ENCODE measurements at regions not wholly inside any gene's neighbourhood (a gene's known extent, or its start where the extent isn't known, plus 50 kb on each side); places are given as distances from the start of the nearest gene placed in this dataset.

DNA sequence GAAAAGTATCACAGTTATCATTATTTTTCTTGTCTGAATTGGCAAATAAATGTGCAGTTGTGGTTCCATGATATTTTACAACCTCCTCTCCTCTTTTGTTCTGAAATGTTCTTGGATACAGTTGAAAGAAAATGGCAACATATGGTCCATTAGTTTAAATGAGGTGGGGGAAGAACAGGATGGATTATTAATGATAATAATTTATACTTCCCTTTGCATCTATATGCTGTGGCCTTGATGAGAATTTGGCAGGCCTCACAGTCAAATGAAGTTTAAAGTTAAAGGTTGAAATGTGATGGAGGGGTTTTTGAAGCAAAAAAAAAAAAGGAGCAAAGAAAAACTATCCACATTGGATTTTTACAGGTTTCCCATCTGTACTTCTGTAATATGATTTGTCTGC is 946.3 kb upstream of the INTU start (continued):
- TF ChIP-seq, protein P1, sequence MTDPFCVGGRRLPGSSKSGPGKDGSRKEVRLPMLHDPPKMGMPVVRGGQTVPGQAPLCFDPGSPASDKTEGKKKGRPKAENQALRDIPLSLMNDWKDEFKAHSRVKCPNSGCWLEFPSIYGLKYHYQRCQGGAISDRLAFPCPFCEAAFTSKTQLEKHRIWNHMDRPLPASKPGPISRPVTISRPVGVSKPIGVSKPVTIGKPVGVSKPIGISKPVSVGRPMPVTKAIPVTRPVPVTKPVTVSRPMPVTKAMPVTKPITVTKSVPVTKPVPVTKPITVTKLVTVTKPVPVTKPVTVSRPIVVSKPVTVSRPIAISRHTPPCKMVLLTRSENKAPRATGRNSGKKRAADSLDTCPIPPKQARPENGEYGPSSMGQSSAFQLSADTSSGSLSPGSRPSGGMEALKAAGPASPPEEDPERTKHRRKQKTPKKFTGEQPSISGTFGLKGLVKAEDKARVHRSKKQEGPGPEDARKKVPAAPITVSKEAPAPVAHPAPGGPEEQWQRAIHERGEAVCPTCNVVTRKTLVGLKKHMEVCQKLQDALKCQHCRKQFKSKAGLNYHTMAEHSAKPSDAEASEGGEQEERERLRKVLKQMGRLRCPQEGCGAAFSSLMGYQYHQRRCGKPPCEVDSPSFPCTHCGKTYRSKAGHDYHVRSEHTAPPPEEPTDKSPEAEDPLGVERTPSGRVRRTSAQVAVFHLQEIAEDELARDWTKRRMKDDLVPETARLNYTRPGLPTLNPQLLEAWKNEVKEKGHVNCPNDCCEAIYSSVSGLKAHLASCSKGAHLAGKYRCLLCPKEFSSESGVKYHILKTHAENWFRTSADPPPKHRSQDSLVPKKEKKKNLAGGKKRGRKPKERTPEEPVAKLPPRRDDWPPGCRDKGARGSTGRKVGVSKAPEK (CRISPR knock-in tag; IDR thresholded peaks at IDR 0.05; ENCODE audit: borderline replicate concordance), result no peak
- no peak for TF ChIP-seq TCF7 (IDR thresholded peaks at IDR 0.05; ENCODE audit: low read depth)

DNA sequence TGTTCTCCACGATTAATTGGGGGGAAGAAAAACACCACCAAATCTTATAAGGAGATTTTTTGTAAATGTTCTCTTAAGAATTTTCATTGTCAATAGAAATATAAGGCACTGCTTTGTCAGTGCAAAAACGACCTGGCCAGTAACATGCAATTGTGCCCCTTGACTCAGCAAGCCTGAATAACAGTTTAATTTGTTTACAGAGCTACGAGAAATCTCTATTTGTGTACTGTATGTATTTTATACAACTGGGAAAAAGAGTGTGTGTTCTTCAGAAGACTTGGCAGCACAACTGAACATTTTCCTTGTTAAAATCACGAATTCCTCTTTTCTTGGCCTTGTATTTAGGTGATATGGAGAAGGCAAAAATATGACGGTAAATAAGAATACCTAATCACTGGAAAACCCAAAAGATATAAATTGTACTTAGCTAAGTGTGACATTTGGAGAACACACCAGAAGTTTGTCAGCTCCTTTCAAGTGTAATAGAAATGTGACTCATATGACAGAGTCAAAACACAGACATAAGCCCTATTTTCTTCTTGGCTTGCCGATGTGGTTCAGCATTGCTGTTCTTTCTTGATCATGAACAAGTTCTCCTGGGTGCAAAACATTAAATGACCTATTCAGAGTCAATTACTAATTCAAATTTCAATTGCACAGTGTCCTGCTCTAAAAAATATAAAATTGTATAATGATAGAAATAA is 945.0 kb upstream of the INTU start:
- Histone ChIP-seq H3K79me2 (ENCODE audit: insufficient read depth, low read length) (no peaks in the 10 kb centered on the region), H2AFZ (ENCODE audit: low read length) (no peak overlapping the region), H3K4me2 (ENCODE audit: low read depth, low read length) (no peak overlapping the region), H3K4me3 (replicated peaks in 1 of 3; ENCODE audit: insufficient read depth in 1 of 3, low read depth in 2 of 3, low read length in 3 of 3) (no peak overlapping the region), H3K9ac (ENCODE audit: insufficient read depth, low read depth, low read length) (no peak overlapping the region), H3K36me3 (replicated peaks in 1 of 2; ENCODE audit: control insufficient read depth in 1 of 2, insufficient read depth in 2 of 2, low read length in 2 of 2) (no peaks in the 10 kb centered on the region), H3K4me1 (ENCODE audit: insufficient read depth, low read length) (no peaks in the 10 kb centered on the region), H3K9me3 (ENCODE audit: low read length) (no peaks in the 10 kb centered on the region), H3K27ac (ENCODE audit: extremely low read length, insufficient read depth, low read length) (no peak overlapping the region), H3K27me3 (ENCODE audit: control insufficient read depth in 1 of 2, insufficient read depth in 2 of 2, low read length in 2 of 2) (no peaks in the 10 kb centered on the region), H4K20me1 (ENCODE audit: insufficient read depth, low read length) (no peaks in the 10 kb centered on the region)
- under 1% methylated on average over 6 of the region's 6 CpGs for WGBS (ENCODE audit: low lambda C conversion rate)
- no TSS peak for BruUV-seq (replicated peaks)
- in situ Hi-C loops (cut with HindIII; ENCODE audit: extremely low pct_ligation_motif_present, low pct_unique_long_range_greater_than_20kb), result no loop called here
- TF ChIP-seq EED (CRISPR knock-in tag; IDR thresholded peaks at IDR 0.05), result no peak
- TF ChIP-seq, protein P2, sequence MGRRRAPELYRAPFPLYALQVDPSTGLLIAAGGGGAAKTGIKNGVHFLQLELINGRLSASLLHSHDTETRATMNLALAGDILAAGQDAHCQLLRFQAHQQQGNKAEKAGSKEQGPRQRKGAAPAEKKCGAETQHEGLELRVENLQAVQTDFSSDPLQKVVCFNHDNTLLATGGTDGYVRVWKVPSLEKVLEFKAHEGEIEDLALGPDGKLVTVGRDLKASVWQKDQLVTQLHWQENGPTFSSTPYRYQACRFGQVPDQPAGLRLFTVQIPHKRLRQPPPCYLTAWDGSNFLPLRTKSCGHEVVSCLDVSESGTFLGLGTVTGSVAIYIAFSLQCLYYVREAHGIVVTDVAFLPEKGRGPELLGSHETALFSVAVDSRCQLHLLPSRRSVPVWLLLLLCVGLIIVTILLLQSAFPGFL (CRISPR knock-in tag; IDR thresholded peaks at IDR 0.05), result no peak
- intact Hi-C loops (cut with micrococcal nuclease; ENCODE audit: unreplicated experiment), result no loop called here
- ATAC-seq (no peak), FAIRE-seq (no peak), DNase-seq (ENCODE audit: low spot score) (no peak)
- ChIA-PET POLR2A (no interaction called here), CTCF (ENCODE audit: low intra/inter-chr PET ratio, low total read pairs) (no interaction called here)
